NCI-H1105 (cell line): ENCODE measurements at regions not wholly inside any gene's neighbourhood (a gene's known extent, or its start where the extent isn't known, plus 50 kb on each side); places are given as distances from the start of the nearest gene placed in this dataset.
A peak's percentile ranks its signal among the peaks of the same experiment; 100 is the strongest.

Source experiments
- DNase-seq: peaks from one replicate; lab custom pipeline; 2025; lab: John Stamatoyannopoulos, UW

- no peak for DNase-seq
Measured at GRCh38 chr1:115577513-115577912, 64.3 kb upstream of the VANGL1 start.

GRCh38 chr1:115575661-115576060 lies 66.1 kb upstream of the VANGL1 start:
- DNase-seq, result no peak

DNA sequence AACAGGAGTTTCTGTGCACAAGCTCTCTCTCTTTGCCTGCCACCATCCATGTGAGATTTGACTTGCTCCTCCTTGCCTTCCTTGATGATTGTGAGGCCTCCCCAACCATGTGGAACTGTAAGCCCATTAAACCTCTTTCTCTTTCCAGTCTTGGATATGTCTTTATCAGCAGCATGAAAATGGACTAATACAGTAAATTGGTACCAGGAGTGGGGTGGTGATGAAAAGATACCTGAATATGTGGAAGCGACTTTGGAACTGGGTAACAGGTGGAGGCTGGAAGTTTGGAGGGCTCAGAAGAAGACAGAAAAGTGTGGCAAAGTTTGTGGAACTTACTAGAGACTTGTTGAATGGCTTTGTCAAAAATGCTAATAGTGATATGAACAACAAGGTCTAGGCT lies 69.1 kb upstream of the VANGL1 start:
- DNase-seq, result no peak

DNA sequence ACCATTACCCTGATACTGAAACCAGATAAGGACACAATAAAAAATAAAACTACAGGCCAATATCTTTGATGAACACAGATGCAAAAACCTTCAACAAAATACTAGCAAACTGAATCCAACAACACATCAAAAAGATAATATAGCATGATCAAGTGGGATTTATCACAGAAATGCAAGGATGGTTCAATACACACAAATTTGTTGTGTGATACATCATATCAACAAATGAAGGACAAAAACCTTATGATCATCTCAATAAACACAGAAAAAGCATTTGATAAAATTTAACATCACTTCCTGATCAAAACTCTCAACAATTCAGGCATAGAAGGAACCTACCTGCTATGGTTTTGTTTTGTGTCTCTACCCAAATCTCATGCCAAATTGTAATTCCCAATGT lies 74.3 kb upstream of the VANGL1 start:
- DNase-seq, result no peak

DNA sequence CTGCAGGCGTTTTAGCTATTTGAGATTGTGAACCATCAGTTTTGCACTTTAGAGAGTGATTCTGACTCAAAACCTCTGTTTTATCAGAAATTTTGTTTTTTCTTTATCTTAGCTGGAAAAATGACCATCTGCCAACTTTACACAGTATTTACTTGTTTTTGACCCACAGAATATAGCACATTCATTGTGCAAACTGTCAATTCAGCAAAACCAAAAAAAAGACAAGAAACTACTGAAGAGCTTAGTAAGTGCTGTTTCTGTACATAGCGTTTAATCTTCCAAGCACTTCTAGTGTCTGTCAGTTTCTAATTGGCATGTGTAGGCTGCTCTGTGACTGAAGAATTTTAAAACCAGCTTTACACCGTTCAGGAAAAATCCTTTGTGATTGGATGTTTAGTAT lies 76.0 kb upstream of the VANGL1 start:
- DNase-seq, result no peak

- no peak for DNase-seq
Measured at GRCh38 chr1:115565353-115565752, 76.4 kb upstream of the VANGL1 start.

DNA sequence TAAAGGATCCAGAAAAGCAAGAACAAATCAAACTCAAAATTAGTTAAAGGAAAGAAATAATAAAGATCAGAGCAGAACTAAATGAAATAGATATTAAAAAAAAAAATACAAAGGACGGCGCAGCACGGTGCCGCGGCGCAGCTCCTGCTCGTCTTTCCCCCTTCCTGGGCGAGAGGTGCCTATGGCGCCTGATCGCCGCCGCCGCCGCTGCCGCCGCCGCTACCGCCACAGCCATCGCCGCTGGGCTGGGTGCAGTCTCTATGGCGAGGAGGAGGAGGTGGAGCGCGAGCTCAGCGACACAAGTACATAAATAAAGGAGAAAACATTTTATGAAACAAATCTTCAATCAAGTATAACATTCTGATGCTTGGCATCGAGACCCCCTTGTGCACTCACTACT lies 77.6 kb upstream of the VANGL1 start:
- DNase-seq, result no peak

- no peak for DNase-seq
Measured at GRCh38 chr1:115560027-115560426, 81.7 kb upstream of the VANGL1 start.

DNA sequence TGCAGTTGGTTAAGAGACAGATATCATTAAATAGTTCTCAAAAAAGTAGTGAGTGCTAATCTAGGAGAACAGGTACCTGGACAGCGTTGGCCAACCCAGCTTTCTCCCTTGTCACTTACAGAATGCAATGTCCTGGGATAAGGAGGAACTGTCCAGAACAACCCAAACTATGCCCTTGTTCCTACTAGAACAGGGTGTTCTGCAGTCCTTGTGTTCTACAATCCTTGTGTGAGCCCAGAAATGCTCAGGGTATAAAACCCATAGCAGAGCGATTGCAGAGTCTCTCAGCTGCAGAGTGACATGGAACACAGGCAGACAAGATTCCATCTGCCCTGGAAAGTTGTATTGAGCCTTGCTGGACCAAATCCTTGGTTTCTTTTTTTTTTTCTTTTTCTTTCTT lies 83.5 kb upstream of the VANGL1 start:
- DNase-seq, result no peak

DNA sequence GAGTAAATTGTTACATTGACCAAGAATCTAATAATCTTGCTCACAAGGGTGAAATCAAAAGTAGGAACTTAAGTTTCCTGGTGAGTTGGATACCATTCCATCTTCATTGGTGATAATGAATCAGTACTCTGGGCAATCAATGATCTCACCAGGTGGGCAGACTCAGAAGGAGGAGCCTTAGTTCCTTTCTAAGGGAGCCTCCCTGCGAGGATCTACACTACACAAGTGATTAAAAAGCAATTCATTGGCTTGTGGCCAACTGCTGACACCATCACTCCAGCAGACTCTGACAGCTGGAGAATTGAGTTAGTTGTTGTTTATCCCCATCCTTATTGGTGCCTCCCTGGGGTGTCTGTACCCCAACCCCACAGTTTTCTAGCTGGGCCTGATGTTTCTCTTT lies 84.1 kb upstream of the VANGL1 start:
- peak; percentile 61 for DNase-seq

GRCh38 chr1:115556236-115556635 lies 85.5 kb upstream of the VANGL1 start:
- no peak for DNase-seq

DNA sequence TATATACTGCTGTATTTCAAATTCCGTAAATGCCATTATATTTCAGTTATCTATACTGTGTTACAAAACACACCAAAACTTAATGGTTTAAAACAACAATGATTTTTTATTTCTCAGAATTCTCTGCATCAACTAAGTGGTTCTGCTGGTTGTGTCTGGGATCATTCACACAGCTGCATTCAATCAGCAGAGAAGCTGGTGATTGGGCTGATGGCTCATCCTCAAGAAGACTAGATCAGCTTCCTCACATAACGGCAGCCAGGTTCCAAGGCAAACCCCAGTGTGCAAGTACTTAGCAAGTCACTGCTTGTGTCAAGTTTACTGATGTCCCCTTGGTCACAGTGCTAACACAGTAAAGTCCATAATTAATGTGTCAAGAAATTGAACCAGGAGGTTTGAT lies 86.3 kb upstream of the VANGL1 start:
- DNase-seq, result no peak

DNA sequence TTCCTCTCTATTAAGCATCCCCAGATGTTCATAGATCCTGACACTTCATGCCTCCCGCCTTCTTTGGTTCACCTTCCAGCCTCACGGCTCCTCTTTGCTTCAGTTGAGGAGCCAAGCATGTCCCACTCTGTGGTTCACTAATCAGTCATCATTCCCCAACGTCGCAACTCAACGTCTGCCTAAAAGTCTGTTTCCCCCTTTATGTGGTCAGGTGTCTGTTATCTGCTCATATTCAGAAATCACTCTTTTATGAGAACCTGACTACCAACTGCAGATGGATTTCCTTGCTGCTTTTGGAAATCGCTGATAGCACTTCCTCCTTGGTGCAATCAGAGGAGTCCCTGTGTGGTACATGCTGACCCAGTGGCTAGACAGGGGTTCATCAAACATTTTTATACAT lies 94.1 kb upstream of the VANGL1 start:
- DNase-seq, result no peak

DNA sequence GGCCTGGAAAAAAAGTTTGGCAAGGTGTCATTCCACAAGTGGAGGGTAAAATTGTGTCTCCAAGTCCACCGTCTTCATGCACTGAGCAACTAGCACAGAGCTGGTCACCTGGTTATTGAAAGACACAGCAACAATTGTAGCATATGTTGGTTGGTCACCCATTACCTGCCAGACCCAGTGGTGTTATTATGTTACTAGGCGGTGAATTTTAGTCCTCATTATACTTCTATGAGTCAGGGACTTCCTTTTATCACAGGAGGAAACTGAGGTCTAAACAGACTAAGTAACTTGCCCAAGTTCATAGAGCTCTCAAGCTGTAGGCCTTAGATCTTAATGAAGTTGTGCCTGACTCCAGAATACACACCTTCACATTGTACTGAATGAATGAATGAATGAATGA lies 94.9 kb upstream of the VANGL1 start:
- DNase-seq, result no peak

GRCh38 chr1:115545791-115546733 lies 95.7 kb upstream of the VANGL1 start:
- DNase-seq, result no peak

DNA sequence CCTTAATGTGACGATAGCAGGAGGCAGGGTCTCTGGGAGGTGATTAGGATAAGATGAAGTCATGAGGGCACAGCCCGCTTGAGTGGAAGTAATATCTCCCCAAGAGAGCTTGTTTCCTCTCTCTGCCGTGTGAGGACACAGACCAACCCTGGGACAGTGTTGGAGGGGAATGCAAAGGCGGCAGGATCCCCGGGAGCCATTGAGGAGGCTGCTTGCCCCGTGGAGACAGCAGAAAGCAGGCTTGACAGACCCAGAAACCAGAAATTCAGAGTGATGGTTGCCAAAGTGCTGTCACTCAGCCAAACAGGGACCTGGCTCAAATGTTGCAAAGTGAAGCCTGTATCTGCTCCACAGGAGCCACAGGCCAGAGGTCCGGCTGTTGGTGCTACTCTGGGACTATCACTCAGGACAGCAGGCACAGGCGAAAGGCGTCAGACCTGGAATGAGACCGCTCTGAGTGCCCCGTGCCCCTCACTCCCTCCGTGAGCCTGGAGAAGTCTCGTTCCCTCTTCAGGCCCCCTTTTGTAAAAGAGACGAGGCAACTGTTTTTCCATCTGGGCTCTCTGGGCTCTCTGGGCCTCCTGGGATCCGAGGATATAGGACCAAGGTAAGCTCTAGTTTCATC lies 96.6 kb upstream of the VANGL1 start:
- DNase-seq, result no peak

DNA sequence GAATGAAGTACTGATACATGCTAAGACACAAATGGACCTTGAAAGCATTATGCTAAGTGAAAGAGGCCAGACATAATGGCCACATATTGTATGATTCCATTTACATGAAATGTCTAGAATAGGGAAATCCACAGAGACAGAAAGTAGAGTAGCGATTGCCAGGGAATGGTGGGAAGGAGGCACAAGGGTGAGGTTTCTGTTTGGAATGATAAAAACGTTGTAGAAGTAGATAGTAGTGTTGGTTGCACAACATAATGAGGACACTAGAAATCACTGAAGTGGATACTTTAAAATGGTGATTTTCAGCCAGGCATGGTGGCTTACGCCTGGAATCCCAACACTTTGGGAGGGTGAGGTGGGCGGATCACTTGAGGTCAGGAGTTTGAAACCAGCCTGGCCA lies 97.6 kb upstream of the VANGL1 start:
- no peak for DNase-seq

DNA sequence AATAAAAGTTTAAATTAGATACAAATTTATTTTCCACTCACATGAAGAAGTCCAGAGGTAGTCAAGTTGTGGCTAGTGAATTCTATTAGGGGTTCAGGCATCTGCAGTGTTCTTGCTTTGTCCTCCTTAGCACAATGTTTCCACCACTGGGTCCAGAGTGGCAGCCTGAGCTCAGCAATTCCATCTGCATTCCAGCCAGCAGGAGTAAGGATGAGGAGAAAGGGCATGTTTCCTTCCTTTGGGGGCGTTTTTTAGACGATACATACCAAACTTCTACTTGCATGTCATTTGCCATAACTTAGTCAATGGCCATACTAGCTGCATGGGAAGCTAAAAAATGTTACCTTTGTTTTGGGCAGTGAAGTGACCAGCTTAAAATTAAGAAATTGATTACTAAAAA lies 98.5 kb upstream of the VANGL1 start:
- no peak for DNase-seq

DNA sequence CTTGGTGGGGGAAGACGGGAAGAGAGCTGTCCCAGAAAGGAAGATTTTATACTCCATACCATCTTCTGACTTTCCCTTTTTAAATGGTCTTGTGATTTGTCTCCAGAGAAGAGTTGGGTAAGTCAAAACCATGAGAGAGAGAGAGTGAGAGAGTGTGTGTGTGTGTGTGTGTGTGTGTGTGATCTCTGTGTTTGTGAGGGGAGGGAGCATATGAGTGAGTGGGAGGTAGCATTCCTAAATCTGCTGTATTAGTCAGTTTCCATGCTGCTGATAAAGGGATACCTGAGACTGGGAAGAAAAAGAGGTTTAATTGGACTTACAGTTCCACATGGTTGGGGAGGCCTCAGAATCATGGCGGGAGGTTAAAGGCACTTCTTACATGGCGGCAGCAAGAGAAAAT lies 102.0 kb upstream of the VANGL1 start:
- no peak for DNase-seq

DNA sequence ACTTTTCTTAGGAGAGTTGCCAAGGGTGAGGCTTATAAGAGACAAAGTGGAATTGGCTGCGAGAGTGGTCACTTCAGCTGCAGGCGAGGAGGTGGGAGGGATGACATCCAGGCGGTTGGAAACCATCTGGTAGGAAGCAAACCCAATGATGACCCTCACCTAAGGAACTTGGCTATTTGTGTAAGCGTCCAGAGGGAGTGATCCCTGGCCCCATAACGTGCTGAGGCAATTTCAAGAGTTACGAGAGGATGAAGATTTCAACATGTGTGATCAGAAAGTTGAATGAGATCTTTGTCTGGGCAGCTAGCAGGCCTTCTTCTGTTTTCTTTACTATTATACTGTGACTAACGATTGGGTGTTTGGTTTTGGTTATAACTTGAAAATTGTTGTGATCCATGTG lies 102.7 kb upstream of the VANGL1 start:
- no peak for DNase-seq

- DNase-seq, result no peak
Measured at GRCh38 chr1:115538579-115538978, 103.2 kb upstream of the VANGL1 start.

DNA sequence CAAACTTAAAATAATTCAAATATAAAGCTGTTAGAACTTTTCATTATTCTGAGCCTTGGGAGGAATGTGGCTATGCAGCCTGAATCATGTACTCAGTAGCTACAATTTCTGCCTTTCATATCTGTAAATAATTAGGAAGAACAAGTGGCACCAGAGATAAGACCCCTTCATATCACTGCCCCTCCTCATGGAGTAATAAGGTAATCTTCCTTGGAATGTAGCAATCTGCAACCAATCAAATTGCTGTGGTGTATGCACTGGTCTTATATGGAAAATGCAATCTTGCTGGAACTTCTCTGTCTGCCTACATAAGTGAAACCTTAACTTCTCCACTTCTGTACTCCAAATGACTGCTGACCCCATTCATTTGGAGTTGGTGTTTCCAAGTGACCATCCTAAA lies 104.4 kb upstream of the VANGL1 start:
- no peak for DNase-seq

GRCh38 chr1:115536279-115536816 lies 105.4 kb upstream of the VANGL1 start:
- no peak for DNase-seq
